HL-60 (cell line): ENCODE measurements at regions not wholly inside any gene's neighbourhood (a gene's known extent, or its start where the extent isn't known, plus 50 kb on each side); places are given as distances from the start of the nearest gene placed in this dataset.

Experiments
- DNase-seq, 2 experiments: peaks; one replicate each; pipeline ENCODE4 v3.0.0-alpha.2; 2010 to 2020; ENCODE audit warnings: low read depth in 1 of 2, low spot score in 1 of 2
- H3K27ac ChIP-seq: fragments of 250-450 bp; sonication (Bioruptor Pico); replicated peaks from 2 replicates; pipeline ENCODE4 v1.5.1; 2020; ENCODE audit warnings: mild to moderate bottlenecking, moderate library complexity
- H3K27me3 ChIP-seq: fragments of 250-450 bp; sonication (Bioruptor Pico); 2 replicates; pipeline ENCODE4 v1.5.1; 2021; ENCODE audit warnings: mild to moderate bottlenecking, moderate library complexity; ENCODE audit not compliant: insufficient read depth, poor library complexity, severe bottlenecking
- H3K4me3 ChIP-seq: replicated peaks from 2 replicates; pipeline ENCODE4 v1.5.1; 2011; ENCODE audit warnings: mild to moderate bottlenecking, control low read depth, low read length; ENCODE audit not compliant: insufficient read depth
- GABPA ChIP-seq: IDR thresholded peaks from 2 replicates; pipeline ENCODE4 v1.6.1; 2012; ENCODE audit warnings: low read depth
- POLR2AphosphoS5 ChIP-seq: IDR thresholded peaks from 2 replicates; pipeline ENCODE4 v1.6.1; 2012; ENCODE audit warnings: low read depth
- SPI1 ChIP-seq: IDR thresholded peaks from 2 replicates; pipeline ENCODE4 v1.6.1; 2012; ENCODE audit warnings: low read depth, mild to moderate bottlenecking, borderline replicate concordance
- TF ChIP-seq, protein P1 (sequence below): IDR thresholded peaks from 2 replicates; pipeline ENCODE4 v1.6.1; 2012; ENCODE audit warnings: low read depth; ENCODE audit not compliant: insufficient replicate concordance
- TF ChIP-seq, protein P2 (sequence below): IDR thresholded peaks from one replicate; pipeline ENCODE4 v1.5.1; 2011; ENCODE audit warnings: low read length, control low read depth, inconsistent platforms; ENCODE audit not compliant: insufficient read depth

DNA sequence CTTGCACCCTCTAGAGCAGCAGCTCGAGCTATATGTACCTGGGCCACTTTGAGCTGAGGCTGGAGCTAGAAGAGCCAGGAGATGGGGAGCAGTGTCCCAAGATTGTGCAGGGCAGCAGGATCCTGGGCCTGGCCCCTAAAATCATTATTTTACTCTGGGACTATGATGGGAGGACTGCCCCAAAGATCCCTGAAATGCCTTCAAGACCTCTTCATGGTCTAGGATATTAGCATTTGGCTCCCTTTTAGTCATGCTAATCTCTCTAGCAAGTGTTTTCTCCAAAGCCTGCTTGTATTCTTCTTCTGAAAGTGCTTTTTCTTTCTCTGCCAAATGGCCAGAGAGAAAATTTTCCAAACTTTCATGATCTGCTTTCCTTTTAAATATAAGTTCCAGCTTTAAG, 211.6 kb downstream of the PARM1 start:
- Histone ChIP-seq H3K27ac (no peak overlapping the region), H3K27me3 (no peaks in the 10 kb centered on the region), H3K4me3 (no peak overlapping the region)
- no peak for DNase-seq
- TF ChIP-seq GABPA (no peak), SPI1 (no peak), POLR2AphosphoS5 (no peak)
- TF ChIP-seq, protein P1, sequence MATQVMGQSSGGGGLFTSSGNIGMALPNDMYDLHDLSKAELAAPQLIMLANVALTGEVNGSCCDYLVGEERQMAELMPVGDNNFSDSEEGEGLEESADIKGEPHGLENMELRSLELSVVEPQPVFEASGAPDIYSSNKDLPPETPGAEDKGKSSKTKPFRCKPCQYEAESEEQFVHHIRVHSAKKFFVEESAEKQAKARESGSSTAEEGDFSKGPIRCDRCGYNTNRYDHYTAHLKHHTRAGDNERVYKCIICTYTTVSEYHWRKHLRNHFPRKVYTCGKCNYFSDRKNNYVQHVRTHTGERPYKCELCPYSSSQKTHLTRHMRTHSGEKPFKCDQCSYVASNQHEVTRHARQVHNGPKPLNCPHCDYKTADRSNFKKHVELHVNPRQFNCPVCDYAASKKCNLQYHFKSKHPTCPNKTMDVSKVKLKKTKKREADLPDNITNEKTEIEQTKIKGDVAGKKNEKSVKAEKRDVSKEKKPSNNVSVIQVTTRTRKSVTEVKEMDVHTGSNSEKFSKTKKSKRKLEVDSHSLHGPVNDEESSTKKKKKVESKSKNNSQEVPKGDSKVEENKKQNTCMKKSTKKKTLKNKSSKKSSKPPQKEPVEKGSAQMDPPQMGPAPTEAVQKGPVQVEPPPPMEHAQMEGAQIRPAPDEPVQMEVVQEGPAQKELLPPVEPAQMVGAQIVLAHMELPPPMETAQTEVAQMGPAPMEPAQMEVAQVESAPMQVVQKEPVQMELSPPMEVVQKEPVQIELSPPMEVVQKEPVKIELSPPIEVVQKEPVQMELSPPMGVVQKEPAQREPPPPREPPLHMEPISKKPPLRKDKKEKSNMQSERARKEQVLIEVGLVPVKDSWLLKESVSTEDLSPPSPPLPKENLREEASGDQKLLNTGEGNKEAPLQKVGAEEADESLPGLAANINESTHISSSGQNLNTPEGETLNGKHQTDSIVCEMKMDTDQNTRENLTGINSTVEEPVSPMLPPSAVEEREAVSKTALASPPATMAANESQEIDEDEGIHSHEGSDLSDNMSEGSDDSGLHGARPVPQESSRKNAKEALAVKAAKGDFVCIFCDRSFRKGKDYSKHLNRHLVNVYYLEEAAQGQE, result no peak
- TF ChIP-seq, protein P2, sequence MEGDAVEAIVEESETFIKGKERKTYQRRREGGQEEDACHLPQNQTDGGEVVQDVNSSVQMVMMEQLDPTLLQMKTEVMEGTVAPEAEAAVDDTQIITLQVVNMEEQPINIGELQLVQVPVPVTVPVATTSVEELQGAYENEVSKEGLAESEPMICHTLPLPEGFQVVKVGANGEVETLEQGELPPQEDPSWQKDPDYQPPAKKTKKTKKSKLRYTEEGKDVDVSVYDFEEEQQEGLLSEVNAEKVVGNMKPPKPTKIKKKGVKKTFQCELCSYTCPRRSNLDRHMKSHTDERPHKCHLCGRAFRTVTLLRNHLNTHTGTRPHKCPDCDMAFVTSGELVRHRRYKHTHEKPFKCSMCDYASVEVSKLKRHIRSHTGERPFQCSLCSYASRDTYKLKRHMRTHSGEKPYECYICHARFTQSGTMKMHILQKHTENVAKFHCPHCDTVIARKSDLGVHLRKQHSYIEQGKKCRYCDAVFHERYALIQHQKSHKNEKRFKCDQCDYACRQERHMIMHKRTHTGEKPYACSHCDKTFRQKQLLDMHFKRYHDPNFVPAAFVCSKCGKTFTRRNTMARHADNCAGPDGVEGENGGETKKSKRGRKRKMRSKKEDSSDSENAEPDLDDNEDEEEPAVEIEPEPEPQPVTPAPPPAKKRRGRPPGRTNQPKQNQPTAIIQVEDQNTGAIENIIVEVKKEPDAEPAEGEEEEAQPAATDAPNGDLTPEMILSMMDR, result no peak

DNA sequence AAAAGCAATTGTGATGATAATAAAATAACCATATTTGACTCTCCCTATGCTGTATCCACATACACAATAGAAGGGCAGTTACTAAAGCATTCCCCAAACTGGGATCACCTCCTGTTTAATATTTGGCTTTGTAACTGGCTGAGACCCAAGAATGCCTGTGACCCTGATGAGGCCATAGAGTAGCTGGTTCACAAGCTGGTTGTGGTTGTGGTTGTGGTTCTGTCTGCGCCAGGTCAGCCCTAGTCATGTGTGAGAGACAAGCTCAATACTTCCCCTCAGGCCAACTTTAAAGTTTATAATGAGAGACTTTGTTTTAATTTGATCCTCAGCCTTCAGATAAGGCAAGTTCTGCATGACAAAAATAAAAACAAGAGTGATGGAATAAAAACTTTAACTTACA, 209.9 kb downstream of the PARM1 start:
- TF ChIP-seq GABPA (no peak), SPI1 (no peak), POLR2AphosphoS5 (no peak)
- TF ChIP-seq, protein P2, result no peak
- TF ChIP-seq, protein P1, result no peak
- no peaks in the 10 kb centered on the region for H3K27me3 ChIP-seq
- no peak overlapping the region for H3K4me3 ChIP-seq
- no peak for DNase-seq
- no peak overlapping the region for H3K27ac ChIP-seq

DNA sequence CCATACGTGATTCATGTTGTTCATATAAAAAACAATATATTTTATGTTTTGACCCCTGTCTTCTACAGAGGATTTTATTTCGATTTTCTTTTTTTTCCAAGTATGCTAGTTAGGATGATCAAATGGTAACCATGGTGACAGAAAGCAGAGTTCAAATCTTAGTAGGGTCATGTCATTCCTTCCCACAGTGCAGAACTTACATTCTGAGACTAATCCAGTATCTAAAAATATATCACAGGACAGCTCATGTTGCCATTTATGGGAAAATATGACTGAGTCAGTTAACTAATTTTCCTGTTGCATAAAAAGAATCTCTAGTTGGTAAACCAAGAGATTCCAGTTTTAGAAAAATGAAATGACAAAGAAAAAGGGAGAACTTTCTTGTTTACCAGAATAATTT, 209.5 kb downstream of the PARM1 start:
- DNase-seq, result no peak
- no peak overlapping the region for H3K27ac ChIP-seq
- TF ChIP-seq GABPA, result no peak
- TF ChIP-seq, protein P1, result no peak
- no peak for TF ChIP-seq POLR2AphosphoS5
- TF ChIP-seq, protein P2, result no peak
- no peak for TF ChIP-seq SPI1
- no peaks in the 10 kb centered on the region for H3K27me3 ChIP-seq
- no peak overlapping the region for H3K4me3 ChIP-seq
